Glomerular visceral epithelial cell (primary cell): ENCODE measurements at regions not wholly inside any gene's neighbourhood (a gene's known extent, or its start where the extent isn't known, plus 50 kb on each side); places are given as distances from the start of the nearest gene placed in this dataset.
A peak's percentile ranks its signal among the peaks of the same experiment; 100 is the strongest.

Experiments used
- DNase-seq: peaks from one replicate; pipeline ENCODE4 v3.0.0-alpha.2; 2016; ENCODE audit errors: extremely low spot score

DNA sequence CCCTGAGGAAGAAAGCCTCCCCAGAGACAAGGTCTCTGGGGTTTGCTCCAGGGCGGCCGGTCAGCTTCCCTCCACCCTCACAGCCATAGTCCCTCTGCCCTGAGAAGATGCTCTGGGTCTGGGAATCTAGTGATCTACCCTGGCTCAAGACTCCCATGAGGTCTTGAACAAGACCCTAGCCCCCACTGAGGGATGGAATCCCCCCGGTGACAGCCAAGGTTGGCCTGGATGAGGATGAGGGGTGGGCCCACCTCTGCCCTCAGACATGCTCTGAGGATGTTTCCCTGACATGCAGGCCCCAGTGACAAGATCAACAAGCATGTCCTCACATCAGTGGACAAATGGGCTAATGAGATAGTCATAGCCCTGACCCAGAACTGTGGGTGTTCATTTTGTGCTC lies 138.6 kb downstream of the C5orf15 start:
- DNase-seq = no peak

DNA sequence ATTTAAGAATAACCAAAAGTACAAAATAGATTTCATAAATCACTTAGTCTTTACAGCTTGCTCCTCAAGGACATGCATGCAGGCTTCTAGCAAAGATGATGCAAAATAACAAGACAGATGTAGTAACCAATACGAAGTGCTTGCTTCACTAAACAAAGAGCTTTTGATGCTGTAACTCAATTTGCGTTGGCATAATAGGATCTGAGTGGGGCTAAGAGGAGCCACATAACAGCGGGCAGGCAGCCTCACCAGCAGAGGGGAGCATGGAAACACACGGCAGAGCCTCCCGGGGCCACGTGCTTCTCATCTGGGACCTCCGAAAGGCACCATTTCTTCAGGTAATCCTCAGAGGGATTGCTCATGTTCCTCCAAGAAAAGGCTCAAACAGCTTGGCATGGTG lies 139.7 kb downstream of the C5orf15 start:
- no peak for DNase-seq

DNA sequence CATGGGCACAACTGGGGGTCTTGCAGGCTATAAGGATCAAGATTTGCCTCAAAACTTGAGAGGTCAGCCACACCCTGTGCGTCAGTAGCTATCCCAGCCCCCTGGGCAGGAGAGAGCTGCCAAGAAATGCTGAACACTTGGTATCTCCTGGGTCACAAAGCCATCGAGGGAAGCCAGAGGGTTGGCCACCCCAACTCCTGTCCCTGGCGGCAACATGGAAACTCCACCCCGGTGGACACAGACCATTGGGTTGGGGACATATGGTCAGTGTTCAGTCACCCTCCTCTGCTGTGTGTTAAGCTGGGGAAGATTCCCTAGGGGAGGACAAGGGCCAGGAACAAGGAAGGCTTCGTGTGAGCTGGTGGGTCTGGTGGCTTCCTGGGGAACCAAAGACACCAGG lies 140.6 kb downstream of the C5orf15 start:
- DNase-seq = no peak

DNA sequence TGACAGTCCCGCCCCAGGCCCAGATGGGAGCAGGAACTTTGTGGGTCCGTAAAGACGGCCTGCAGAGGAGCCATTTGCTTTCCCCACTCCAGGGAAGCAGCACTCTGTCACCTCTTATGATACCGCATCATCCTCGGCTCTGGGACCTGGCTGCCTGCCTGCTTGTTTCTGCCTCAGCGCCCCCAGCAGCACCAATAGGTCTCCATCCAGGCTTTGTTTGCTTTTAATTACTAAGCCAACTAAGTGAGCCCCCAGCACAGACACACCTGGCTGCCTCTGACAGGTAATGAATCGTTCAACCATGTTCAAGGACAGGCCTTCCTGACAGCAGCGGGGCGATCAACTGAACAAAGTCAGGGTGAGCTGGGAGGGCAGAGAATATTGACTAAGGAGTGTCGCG lies 141.4 kb downstream of the C5orf15 start:
- DNase-seq = peak; percentile 62

DNA sequence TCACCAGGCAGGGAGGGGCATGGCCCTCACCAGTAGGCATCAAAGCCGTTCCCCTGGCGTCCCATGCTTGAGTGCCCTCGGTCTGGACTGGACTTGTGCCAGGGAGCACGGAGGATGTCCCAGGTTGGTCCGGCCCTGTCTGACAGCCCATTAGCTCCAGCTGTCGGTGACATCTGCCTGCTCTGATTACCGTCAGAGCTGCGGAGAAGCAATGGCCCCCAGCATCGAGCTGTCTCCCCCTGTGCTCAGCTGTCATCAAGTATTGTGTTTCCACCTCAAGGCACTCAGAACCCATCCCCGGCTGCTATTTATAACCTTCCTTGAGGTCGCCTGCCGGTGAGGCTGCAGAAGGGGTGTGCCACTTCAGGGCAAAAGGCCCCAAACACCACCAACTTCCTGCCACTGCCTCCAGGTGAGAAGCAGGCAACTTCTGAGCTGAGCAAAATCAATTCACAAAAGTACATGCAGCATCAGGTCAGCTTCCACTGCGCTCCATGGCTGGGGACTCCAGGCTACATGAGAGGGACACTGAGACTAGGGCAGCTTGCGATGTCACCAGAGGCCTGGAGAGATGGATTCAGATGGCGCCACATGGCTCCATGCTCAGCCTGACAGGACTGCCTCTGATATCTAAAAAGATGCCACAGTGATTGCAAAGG lies 142.7 kb downstream of the C5orf15 start:
- DNase-seq = peak; percentile 26

DNA sequence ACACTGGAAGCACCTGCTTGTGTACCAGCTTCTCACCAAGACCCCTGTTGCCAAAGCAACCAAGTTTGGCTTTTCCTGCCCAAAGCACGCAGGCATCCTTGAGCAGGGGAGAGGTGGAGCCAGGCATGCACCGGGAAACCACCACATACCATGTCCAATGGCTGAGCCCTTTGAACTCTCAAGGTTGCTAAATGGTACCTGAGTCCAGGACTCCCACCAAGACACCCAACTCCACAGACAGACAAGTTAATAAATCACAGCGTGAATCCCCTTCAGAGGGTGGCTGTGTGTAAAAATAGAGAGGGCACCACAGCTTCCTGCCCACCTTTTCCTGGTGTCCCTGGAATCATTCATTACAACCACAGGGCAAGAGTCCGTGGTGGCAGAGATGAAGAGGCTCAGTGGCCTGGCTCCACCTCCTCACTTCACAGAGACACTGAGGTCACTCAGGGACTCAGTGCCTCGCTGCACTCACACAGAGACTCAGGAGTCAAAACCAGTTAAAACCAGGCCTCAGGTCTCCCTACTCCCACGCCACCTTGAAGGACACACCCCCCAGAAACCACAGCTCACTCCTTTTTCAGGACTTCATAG lies 143.7 kb downstream of the C5orf15 start:
- peak; percentile 12 for DNase-seq

DNA sequence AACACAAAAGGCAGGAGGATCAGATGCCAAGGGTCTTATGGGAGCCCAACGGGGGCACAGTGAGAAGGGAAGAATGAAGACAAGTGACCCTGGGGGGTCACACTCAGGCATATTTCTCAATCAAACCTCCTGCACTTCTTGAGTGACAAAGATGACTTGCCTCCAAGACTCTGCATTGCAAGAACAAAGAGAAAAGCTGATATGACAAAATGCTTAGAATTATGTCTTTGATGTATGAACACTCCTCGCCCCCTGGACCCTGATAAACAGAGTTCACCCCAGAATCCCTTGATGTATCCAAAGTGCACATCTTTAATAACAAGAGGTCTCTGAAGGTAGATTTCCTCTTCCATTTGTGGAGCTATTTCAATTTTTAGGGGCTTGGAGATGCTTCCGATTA lies 146.5 kb downstream of the C5orf15 start:
- no peak for DNase-seq

DNA sequence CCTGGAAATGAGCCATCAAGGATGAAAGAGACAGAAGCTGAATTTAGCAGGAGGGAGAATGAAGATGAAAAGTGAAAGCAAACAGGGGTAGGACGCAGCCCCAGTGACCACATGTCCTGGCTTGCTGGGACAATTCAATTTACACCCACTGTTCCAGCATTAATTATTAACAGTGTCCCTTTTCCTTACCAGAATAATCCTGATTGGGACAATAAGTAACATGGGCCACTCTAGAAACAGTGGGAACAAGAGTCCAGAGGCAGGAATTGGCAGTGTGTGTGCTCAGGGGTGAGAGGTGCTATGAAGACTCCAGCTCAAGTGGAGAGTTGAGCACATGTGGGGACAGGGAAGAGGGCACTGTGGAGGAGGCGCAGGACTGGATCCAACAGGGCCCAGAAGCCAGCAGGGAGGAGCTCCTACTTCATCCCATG lies 147.1 kb downstream of the C5orf15 start:
- DNase-seq = no peak

DNA sequence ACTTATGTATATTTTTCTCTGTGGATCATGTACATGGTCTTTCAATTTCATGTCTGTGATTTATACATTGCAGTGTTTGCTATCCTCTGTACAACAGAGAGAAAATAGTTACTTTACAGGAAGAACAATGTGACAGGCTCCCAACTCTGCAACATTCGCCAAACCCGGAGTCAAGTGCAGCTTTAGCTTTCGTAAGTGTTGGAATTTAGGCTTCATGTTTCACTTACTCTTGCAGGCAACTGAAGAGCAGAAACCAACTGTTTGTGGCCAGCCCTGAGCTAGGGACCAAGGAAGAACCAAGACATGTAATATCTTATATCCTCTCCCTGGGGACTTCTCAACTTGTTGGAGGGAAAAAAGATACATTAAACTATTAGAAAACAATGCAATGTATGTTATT lies 147.9 kb downstream of the C5orf15 start:
- no peak for DNase-seq

DNA sequence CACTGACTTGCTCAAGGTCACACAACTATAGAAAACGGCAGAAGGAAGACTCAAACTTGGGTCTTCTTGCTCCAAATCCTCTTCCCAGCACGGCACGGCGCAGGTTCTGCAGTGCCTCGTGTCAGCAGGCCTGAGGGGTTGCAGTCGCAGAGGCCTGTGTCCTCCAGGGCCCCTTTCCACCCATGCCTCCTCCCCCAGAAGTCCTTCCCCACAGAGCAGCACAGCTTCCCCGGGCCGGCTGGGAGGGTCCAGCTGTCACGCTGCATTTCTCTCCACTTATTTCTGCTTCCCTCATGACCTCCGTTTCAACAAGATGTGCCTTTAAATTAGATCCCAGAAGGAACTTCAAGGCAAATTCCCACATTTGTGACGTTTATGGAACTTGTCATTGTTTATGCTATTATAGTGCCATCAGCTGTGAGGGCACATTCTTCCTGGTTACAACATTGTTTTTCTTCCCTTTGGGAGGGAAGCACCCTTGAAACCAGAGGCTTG lies 148.4 kb downstream of the C5orf15 start:
- no peak for DNase-seq

DNA sequence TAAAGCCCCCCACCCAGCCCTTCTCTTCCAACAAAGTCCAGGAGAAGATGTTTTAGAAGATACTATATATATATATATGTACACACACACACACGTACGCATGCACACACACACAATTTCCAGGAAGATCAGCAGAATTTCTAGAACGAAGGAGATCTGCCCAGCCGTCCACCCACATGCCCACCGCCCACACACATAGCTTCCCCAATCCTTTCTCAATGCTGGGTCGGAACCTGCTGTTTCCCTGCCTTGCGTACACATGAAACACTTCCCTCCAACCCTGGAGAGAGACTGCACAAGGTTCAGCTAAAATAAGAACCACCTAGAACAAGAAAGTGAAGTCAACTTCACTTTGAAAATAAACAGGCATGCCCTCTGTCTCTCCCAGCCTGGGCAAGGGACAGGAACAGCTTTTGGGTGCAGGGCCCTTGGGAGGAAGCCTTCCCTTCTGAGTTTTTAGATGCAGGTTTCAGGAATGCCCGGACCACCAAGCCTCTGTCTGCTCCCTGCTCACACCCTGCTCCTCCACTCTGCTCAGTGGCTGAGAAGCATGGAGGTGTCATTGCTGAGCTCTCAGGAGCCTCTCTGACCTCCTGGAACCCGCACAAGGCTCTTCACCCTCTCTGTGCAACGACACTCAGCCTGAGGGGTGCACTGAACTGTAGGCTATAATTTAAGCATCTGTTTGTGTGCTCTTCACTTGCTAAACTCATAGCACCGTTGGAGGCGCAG lies 149.4 kb downstream of the C5orf15 start:
- no peak for DNase-seq

DNA sequence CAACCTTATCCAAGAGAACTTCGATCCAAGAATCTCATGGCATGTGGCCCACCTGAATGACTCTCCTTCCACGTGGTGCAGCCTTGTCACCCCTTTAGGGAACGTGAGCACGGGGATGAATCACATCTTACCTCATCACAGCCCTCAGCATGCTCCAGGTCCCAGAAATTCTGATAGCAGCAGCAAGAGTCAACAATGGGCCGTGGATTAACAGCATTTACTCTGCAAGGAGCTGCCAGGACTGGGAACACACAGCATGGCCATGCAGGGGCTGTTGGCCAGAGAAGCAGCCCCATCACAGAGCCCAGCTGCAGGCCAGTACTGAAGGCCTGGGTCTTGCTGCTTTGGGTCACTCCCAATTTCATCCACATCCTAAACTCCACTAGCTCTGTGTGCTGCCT lies 150.4 kb downstream of the C5orf15 start:
- no peak for DNase-seq

DNA sequence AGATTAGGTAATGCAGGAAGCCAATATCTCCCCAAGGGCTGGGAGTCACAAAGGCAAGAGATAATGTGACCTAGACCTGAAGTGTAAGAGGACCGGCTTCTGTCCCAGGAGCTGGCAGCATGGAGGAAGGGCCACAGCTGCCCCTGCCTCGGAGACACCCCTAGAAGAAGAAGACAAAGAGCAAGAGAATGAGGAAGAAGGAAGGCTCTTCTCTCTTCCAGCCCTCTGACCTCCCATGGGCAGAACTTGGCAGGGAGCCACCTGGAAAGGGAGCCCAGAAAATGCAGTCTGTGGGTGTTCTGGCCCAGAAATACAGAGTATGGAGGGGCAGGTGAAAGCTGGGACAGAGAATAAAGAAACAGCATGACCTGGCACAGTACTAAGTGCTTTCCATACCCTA lies 151.0 kb downstream of the C5orf15 start:
- DNase-seq = no peak

DNA sequence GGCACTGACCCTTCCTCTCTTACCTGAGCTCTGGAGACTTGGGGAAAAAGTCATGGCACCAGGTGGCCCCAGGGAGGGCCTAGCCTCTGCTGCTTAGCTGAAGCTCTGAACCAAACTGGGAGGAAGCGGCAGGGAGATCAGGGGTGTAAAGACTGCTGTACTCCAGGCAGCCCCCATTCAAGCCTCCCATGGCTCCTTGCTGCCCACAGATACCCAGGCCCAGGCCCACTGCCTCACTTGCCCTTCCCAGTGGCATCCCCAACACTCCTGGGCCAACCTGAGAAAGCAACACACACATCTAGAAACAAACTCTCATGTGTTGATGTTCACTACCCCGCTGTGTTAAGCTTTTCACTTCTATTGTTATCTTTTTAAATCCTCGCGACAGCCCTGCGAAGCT lies 151.6 kb downstream of the C5orf15 start:
- no peak for DNase-seq

DNA sequence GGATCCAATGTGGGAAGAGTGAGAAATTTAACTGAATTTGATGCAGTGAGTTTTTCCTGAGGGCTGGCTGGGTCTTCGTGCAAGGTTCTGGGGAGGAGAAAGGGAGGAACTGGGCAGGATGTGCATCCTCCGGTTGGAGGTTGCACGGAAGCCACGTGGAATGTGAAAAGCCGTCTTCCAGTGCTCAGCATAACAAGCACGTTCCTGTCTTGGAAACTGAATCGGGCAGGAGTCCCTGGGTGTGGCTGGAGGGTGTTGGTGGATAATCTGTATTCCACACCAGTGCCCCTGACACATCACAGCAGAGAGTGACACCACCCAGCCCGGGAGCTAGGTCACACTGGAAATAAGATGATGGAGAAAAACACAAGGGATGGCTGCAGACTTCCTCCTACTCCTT lies 154.3 kb downstream of the C5orf15 start:
- no peak for DNase-seq

DNA sequence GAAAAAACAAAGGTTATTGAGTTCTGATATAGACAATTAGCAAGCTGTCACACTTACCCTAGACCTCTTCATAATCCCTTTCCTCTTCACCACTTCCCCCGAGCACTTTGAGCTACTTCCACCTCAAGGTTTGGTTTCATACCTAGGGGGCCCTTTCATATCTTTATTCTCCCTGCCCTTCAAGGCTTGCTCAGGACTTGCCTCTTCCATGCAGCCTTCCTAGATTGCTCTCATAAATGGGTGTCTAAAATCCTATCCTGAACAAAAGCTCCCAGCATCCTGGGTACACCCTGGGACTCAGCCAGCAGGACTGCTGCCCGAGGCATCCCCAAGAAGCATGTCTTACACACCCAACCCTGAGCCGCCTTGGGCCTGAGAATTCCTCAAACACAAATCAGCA lies 157.3 kb downstream of the C5orf15 start:
- DNase-seq = no peak

DNA sequence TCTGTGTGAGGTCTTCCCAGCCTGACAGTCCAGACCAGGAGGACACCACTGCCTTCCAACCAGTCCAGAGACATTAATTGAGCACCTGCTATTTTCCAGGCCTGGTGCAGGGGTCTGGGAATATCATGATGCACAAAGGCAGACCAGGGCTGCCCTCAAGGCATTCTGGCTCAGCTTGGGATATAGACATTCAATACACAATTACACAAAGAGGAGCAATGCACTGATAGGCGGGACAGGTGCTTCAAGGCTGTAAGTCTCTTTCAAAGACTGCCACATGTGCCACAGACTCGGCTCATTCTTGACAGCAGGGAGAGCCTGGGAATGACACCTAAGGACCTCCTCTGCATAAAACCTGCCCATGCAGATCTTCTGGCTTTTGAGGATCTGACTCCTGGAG lies 158.6 kb downstream of the C5orf15 start:
- no peak for DNase-seq

DNA sequence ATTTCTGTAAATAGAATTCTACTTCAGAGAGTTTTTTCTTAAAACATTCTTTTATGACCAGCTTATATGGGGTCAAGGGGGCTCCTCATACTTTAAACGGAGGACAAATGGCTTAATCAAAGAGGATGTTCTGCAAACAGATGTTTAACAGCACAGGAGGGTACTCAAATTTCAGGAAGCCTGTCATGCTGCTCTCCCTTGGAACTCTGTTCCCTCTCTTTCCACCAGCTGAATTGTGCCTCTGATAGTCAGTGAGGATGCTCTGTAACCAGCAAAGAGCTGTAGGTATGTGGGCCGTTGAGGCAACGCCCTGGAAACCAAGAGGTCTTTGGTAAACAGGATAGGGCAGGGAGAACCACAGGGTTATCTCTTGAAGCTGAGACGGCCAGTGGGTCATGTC lies 161.1 kb downstream of the C5orf15 start:
- DNase-seq = no peak

DNA sequence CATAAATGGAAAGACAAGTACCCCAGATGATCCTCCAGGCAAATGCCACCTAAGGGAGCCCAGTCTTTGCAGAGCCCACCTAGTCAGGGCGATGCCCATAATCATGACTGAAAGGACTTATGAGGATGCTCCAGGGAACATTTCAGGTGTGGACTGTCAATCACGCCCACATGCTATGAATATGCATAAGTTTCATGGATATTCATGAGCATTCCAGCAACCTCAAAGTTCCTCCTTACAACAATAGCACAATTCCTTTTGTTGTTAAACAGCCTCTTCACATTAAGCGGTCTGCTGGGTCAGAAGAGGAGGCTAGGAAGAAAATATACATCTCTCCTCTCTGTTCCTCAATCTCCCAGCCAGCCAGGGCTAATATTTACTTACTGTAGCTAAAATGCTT lies 161.6 kb downstream of the C5orf15 start:
- DNase-seq = no peak

DNA sequence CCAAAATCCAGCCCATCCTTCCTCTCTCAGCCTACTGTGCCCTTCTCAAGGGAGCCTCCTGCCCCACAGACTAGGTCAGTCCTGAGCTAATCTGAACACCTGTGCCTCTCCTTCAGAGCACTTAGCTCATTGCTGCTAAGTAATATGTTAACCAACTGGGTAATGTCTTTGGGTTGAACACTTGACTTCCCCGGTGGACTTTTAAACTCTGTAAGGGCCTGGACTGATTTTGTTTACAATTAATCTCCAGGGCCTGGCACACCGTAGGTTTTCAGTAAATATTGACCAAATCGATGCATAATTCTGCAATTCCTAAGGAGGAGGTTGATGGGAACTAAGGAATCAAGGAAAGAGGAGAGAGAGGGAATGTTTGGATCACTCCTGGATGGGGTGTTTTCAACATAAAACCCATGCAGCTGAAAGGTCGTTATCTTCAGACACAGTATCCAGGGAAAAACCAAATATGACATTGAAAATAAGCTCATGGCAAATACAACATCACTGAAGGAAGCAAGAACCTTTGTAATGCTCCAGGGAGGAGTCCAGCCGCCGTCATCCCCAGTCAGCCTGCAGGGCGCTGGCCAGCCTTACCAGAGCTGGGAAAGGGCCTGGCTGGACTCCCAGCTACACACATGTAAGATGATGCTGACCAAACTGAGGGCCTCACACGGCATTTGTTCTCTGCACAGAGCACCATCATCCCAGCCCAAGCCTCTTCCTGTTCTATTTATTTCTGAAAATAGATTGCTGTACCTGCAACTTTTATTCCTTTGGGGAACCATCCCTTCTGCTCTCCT lies 166.3 kb downstream of the C5orf15 start:
- no peak for DNase-seq

DNA sequence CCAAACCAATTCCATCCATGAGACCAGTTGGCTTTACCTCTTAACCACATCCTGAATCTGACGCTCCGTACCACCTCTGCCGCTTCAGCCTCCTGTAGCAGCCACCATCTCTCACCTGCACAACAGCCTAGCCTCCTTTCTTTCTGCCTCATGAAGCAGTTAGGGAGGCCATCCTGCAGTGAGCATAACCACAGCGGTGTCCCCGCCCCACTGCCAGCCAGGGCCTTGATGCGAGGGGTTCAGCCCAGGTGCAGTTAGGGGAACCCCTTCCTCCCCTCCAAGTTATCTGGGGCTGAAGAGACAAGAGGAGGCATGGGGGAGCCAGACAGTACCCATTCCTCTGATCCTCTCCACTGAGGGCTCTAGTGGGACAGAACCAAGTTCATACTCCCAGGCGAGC lies 167.0 kb downstream of the C5orf15 start:
- DNase-seq = no peak

DNA sequence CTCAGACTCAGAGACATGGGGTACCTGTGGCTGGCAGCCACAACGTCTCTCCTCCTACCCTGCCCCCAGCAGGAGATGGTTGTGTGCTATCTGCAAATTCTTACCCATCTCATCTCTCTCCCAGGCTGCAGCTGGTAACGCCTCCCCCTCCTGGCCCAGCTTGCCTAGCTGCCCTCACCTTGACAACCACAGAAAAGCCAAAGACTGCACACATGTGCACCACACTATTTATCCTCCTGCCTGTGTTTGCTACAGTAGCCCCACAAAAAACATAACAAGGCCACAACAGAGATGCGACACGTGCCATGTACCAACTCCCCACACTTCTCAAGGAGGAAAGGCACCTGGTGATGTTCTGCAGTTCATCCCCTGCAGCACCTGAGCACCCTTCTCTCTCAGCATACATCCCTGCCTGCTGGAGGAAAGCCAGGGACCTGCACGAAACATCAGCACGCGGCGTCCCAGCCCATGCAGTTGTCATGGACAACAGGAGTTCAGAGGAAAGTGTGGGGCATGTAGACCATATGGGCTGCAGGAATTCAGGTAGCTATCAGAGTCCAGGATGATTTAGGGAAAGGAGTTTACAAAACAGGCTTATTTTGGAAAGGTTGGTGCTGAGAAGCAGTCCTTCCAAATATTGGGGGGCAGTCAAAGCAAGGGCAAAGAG lies 168.7 kb downstream of the C5orf15 start:
- DNase-seq = no peak
